ENCODE measurements at regions not wholly inside any gene's neighbourhood (a gene's known extent, or its start where the extent isn't known, plus 50 kb on each side); places are given as distances from the start of the nearest gene placed in this dataset.

- no peak for DNase-seq (ENCODE audit: low read depth, low spot score)
- in situ Hi-C loops (cut with HindIII; ENCODE audit: low pct_unique_long_range_greater_than_20kb, low sequenced_read_pairs), result no loop called here
Observed at GRCh38 chr10:110443239-110444003, 54.3 kb upstream of the DUSP5 start.

GRCh38 chr10:110444004-110444337, 53.7 kb upstream of the DUSP5 start:
- no peak for DNase-seq (ENCODE audit: low read depth, low spot score)
- in situ Hi-C loops (cut with HindIII; ENCODE audit: low pct_unique_long_range_greater_than_20kb, low sequenced_read_pairs), result no loop called here

- in situ Hi-C loops (cut with HindIII; ENCODE audit: low pct_unique_long_range_greater_than_20kb, low sequenced_read_pairs), result no loop called here
- DNase-seq (ENCODE audit: low read depth, low spot score), result no peak
Observed at GRCh38 chr10:110445871-110446270, 51.8 kb upstream of the DUSP5 start.

- in situ Hi-C loops (cut with HindIII; ENCODE audit: low pct_unique_long_range_greater_than_20kb, low sequenced_read_pairs), result no loop called here
- no peak for DNase-seq (ENCODE audit: low read depth, low spot score)
Observed at GRCh38 chr10:110446277-110446676, 51.4 kb upstream of the DUSP5 start.

GRCh38 chr10:110446954-110447608, 50.6 kb upstream of the DUSP5 start:
- DNase-seq (ENCODE audit: low read depth, low spot score), result no peak
- in situ Hi-C loops (cut with HindIII; ENCODE audit: low pct_unique_long_range_greater_than_20kb, low sequenced_read_pairs), result no loop called here

- in situ Hi-C loops (cut with HindIII; ENCODE audit: low pct_unique_long_range_greater_than_20kb, low sequenced_read_pairs), result no loop called here
- no peak for DNase-seq (ENCODE audit: low read depth, low spot score)
Observed at GRCh38 chr10:110447886-110448285, 49.8 kb upstream of the DUSP5 start.
